Parathyroid adenoma (tissue), 2 donors: ENCODE measurements at regions not wholly inside any gene's neighbourhood (a gene's known extent, or its start where the extent isn't known, plus 50 kb on each side); places are given as distances from the start of the nearest gene placed in this dataset.
"Not testable (repeated sequence)": the region's sequence is repeated elsewhere in the genome, so short reads cannot be mapped to it uniquely, and the experiment has no call there.

ENCODE experiments used
- H2AFZ ChIP-seq: fragments of 300-600 bp; sonication (generic); one replicate; pipeline ENCODE4 v1.7.0; 2017; ENCODE audit warnings: antibody characterized with exemption, mild to moderate bottlenecking
- H3K27ac ChIP-seq: fragments of 300-600 bp; sonication (generic); one replicate; pipeline ENCODE4 v1.7.0; 2017
- H3K27me3 ChIP-seq: fragments of 300-600 bp; sonication (generic); one replicate; pipeline ENCODE4 v1.7.0; 2017; ENCODE audit warnings: low read length; ENCODE audit not compliant: control insufficient read depth, insufficient read depth
- H3K36me3 ChIP-seq: fragments of 300-600 bp; sonication (generic); one replicate; pipeline ENCODE4 v1.7.0; 2017; ENCODE audit warnings: low read length; ENCODE audit not compliant: control insufficient read depth, insufficient read depth
- H3K4me1 ChIP-seq: fragments of 300-600 bp; sonication (generic); one replicate; pipeline ENCODE4 v1.7.0; 2017; ENCODE audit warnings: control low read depth
- H3K4me2 ChIP-seq: fragments of 300-600 bp; sonication (generic); one replicate; pipeline ENCODE4 v1.7.0; 2017; ENCODE audit warnings: low read length
- H3K4me3 ChIP-seq: fragments of 300-600 bp; sonication (generic); one replicate; pipeline ENCODE4 v1.7.0; 2017; ENCODE audit warnings: low read depth, low read length
- H3K79me2 ChIP-seq: fragments of 300-600 bp; sonication (generic); one replicate; pipeline ENCODE4 v1.7.0; 2017; ENCODE audit warnings: control low read depth
- H3K9ac ChIP-seq: fragments of 300-600 bp; sonication (generic); one replicate; pipeline ENCODE4 v1.7.0; 2017; ENCODE audit warnings: mild to moderate bottlenecking
- H3K9me3 ChIP-seq: fragments of 300-600 bp; sonication (generic); one replicate; pipeline ENCODE4 v1.7.0; 2017; ENCODE audit warnings: low read length; ENCODE audit not compliant: control insufficient read depth
- TF ChIP-seq, protein P1 (sequence below): fragments of 300-600 bp; sonication (generic); IDR thresholded peaks from one replicate; pipeline ENCODE4 v1.7.0; 2017; ENCODE audit warnings: antibody characterized with exemption, mild to moderate bottlenecking
- donor health status: primary hyperparathyroidism.

DNA sequence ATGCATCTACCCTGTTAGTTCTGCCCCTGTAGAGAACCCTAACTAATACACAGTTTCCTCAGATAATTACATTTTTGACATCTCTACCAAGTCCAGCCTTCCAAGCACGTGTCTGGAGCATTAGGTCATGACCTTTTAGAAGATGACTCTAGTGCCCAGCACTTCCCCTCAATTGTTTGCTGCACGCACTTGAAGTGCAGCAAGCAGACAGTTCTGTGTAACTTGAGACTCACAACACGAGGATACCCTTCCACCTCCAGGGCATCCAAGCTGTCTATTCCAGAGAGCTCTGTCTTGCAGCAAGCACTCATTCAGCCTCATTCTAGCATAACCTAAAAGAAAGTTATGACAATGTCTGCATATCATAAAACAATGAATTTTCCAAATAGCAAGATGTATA lies 1410.5 kb upstream of the CDH18 start:
- Histone ChIP-seq H3K4me3 (no peak overlapping the region), H3K4me1 (no peaks in the 10 kb centered on the region), H3K27ac (no peak overlapping the region), H3K27me3 (no peaks in the 10 kb centered on the region), H3K9me3 (no peaks in the 10 kb centered on the region), H3K9ac (no peak overlapping the region), H3K36me3 (no peaks in the 10 kb centered on the region), H3K79me2 (no peaks in the 10 kb centered on the region), H3K4me2 (no peak overlapping the region), H2AFZ (no peak overlapping the region)
- TF ChIP-seq, protein P1, sequence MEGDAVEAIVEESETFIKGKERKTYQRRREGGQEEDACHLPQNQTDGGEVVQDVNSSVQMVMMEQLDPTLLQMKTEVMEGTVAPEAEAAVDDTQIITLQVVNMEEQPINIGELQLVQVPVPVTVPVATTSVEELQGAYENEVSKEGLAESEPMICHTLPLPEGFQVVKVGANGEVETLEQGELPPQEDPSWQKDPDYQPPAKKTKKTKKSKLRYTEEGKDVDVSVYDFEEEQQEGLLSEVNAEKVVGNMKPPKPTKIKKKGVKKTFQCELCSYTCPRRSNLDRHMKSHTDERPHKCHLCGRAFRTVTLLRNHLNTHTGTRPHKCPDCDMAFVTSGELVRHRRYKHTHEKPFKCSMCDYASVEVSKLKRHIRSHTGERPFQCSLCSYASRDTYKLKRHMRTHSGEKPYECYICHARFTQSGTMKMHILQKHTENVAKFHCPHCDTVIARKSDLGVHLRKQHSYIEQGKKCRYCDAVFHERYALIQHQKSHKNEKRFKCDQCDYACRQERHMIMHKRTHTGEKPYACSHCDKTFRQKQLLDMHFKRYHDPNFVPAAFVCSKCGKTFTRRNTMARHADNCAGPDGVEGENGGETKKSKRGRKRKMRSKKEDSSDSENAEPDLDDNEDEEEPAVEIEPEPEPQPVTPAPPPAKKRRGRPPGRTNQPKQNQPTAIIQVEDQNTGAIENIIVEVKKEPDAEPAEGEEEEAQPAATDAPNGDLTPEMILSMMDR = no peak

DNA sequence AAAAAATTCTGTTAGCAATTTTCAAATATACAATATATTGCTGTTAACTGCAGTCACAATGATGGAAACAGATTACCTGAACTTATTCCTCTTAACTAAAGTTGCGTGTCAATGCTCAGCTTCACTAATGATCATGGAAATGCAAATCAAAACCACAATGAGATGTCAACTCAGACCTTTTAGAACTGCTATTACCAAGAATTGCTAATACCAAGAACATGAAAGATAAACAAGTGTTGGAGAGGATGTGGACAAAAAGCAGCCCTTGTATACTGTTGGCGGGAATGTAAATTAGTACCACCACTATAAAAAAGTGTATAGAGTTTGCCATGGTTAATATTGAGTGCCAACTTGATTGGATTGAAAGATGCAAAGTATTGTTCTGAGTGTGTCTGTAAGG lies 1409.7 kb upstream of the CDH18 start:
- TF ChIP-seq, protein P1 = no peak
- no peak overlapping the region for H3K4me3 ChIP-seq
- no peaks in the 10 kb centered on the region for H3K27me3 ChIP-seq
- H3K79me2 ChIP-seq = no peaks in the 10 kb centered on the region
- no peak overlapping the region for H2AFZ ChIP-seq
- no peak overlapping the region for H3K9ac ChIP-seq
- H3K9me3 ChIP-seq = no peaks in the 10 kb centered on the region
- no peaks in the 10 kb centered on the region for H3K4me1 ChIP-seq
- no peak overlapping the region for H3K27ac ChIP-seq
- no peaks in the 10 kb centered on the region for H3K36me3 ChIP-seq
- no peak overlapping the region for H3K4me2 ChIP-seq

DNA sequence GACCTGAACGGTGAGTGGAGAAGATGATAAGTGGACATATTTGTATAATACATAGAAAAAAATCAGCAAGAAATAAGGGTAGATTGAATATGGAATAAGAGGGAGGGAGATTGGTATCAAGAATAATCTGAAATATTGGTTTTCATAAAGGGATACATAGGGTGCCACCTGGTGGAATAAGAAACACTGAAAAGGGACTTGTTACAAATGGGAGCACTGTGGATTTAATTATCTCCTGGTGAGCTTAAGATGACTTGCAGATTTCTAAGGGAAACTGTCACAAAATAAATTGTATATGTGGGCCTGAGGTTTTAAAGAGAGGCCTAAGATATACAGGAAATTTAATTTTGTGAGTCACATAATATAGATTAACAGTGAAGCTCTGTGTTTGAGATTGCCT lies 1403.5 kb upstream of the CDH18 start:
- H3K27ac ChIP-seq = no peak overlapping the region
- H3K79me2 ChIP-seq = no peaks in the 10 kb centered on the region
- H3K9me3 ChIP-seq = no peaks in the 10 kb centered on the region
- no peaks in the 10 kb centered on the region for H3K4me1 ChIP-seq
- TF ChIP-seq, protein P1 = no peak
- H3K36me3 ChIP-seq = no peaks in the 10 kb centered on the region
- H3K4me3 ChIP-seq = no peak overlapping the region
- H3K4me2 ChIP-seq = no peak overlapping the region
- no peak overlapping the region for H2AFZ ChIP-seq
- H3K27me3 ChIP-seq = no peaks in the 10 kb centered on the region
- no peak overlapping the region for H3K9ac ChIP-seq

DNA sequence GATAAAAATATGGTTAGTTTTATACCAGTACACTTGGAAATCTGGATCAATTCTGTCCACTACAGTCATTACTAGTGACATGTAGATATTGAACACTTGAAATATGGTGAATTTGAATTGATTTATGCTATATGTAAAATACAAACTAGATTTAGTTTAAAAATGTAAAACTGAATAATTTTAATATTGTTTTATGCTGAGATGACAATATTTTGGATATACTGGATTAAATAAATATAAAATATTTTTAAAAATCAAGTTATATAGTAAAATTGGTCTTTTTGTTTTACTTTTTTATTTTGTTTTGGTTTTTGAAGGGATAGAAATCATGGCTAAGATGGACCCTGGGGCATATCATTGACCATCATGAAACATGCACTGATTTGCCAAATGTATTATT lies 1372.8 kb upstream of the CDH18 start:
- not testable (repeated sequence) for H3K4me1 ChIP-seq, H3K27me3 ChIP-seq, H3K4me2 ChIP-seq, H2AFZ ChIP-seq, H3K4me3 ChIP-seq, H3K9me3 ChIP-seq, H3K79me2 ChIP-seq, H3K9ac ChIP-seq, H3K27ac ChIP-seq, H3K36me3 ChIP-seq

DNA sequence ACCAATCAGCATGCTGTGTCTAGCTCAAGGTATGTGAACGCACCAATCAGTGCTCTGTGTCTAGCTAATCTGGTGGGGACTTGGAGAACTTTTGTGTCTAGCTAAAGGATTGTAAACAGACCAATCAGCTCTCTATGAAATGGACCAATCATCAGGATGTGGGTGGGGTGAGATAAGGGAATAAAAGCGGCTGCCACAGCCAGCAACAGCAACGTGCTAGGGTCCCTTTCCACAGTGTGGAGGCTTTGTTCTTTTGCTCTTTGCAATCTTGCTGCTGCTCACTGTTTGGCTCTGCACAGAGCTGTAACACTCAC lies 1353.9 kb upstream of the CDH18 start:
- H2AFZ ChIP-seq, H3K4me3 ChIP-seq, H3K36me3 ChIP-seq, H3K4me2 ChIP-seq, H3K4me1 ChIP-seq, H3K9ac ChIP-seq, H3K9me3 ChIP-seq, H3K79me2 ChIP-seq, H3K27me3 ChIP-seq, H3K27ac ChIP-seq: not testable (repeated sequence)

DNA sequence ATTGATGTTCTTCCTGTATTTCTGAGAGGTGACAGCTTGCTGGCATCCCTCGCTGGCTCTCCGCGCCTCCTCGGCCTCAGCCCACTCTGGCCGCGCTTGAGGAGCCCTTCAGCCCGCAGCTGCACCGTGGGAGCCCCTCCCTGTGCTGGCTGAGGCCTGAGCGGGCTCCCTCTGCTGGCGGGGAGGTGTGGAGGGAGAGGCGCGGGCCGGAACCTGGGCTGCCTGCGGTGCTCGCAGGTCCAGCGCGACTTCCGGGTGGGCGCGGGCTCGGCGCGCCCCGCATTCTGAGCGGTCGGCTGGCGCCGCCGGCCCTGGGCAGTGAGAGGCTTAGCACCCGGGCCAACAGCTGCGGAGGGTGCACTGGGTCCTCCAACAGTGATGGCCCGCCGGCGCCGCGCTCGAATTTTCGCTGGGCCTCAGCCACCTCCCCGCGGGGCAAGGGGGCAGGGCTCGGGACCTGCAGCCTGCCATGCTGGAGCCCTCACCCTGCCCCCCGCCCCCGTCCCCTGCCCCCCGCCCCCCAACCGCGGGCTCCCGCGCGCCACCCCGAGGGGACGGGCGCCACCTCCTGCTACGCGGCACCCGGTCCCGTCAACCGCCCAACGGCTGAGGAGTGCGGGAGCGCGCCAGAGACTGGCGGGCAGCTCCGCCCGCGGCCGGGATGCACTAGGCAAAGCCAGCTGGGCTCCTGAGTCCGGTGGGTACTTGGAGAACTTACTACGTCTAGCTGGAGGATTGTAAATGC lies 1353.4 kb upstream of the CDH18 start:
- H3K27me3 ChIP-seq, H3K4me1 ChIP-seq, H3K79me2 ChIP-seq, H3K4me3 ChIP-seq, H3K27ac ChIP-seq, H2AFZ ChIP-seq, H3K36me3 ChIP-seq, H3K4me2 ChIP-seq, H3K9me3 ChIP-seq, H3K9ac ChIP-seq: not testable (repeated sequence)
- TF ChIP-seq, protein P1 = peak; percentile 10

DNA sequence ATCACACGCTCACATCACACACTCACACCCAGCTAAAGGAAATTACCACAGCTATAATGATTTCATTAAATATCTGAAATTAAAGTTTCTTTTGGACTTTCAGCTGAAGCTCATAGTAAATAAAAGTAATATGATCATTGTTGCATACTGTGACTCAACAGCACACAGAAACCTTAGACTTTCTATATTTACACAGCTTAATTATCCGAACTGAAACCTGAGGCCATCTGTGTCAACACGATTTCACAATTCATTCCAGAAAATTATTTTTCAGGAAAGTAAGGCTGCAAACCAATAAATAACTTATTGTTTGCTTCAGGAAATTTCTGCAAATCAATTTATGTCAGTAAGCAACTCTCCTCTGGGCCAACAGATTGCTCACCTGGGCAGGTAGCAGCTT lies 1352.2 kb upstream of the CDH18 start:
- H3K4me1 ChIP-seq, H3K4me3 ChIP-seq, H3K4me2 ChIP-seq, H3K9me3 ChIP-seq, H3K9ac ChIP-seq, H3K27me3 ChIP-seq, H2AFZ ChIP-seq, H3K27ac ChIP-seq, H3K79me2 ChIP-seq, H3K36me3 ChIP-seq: not testable (repeated sequence)

DNA sequence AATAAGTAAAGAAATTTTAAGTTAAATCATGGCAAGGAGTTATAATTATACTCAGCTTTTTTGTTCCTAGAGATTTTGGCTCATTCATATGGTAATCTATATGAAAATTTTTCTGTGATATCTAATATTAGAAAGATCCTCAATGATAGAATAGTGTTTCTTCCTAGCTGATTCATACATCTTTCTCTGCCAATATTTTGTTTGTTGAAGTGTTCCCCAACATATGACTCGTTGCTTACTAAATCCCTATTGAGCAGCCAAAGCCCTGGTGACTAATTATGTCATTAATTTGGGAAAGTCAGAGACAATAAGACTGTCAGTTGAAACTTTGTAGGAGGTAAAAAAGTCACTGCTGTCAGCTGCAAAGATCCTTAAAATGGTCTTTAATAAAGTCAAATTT lies 1348.5 kb upstream of the CDH18 start:
- H2AFZ ChIP-seq, H3K36me3 ChIP-seq, H3K9me3 ChIP-seq, H3K4me1 ChIP-seq, H3K4me2 ChIP-seq, H3K9ac ChIP-seq, H3K4me3 ChIP-seq, H3K27ac ChIP-seq, H3K79me2 ChIP-seq, H3K27me3 ChIP-seq: not testable (repeated sequence)
